K562 (cell line): ENCODE measurements at regions not wholly inside any gene's neighbourhood (a gene's known extent, or its start where the extent isn't known, plus 50 kb on each side); places are given as distances from the start of the nearest gene placed in this dataset.

Experiments used
- ATAC-seq: fragments of 200-7000 bp; cut with Tn5 transposase; 3 replicates; pipeline ENCODE4 v1.9.1; 2020; ENCODE audit warnings: moderate library complexity
- BruUV-seq: library from RNA; stranded (reverse); fragments of 400-500 nt; replicated peaks from 2 replicates; lab custom pipeline; 2021; lab: Mats Ljungman, UMichigan
- CTCF ChIA-PET: fragments of 300-600 bp; formaldehyde crosslinking; extraction: SDS; loops from one replicate; lab custom pipeline; 2021; ENCODE audit warnings: low intra/inter-chr PET ratio; lab: Yijun Ruan, JAX
- POLR2A ChIA-PET: fragments of 300-600, 350-650 bp; sonication (Branson Sonifier 250); formaldehyde crosslinking; extraction: SDS; loops from one replicate; lab custom pipeline; 2021; ENCODE audit warnings: antibody characterized with exemption, inconsistent platforms; lab: Yijun Ruan, JAX
- DNase-seq, 4 experiments: peaks; one replicate each; pipeline versions ENCODE4 v3.0.0 to v3.0.0-alpha.2; 2011 to 2018; ENCODE audit warnings: low spot score in 3 of 4, mixed read lengths in 3 of 4; ENCODE audit errors: extremely low read depth in 1 of 4
- FAIRE-seq: peaks from 2 replicates; lab custom pipeline; 2011; peaks lifted over from hg19 to GRCh38; lab: Jason Lieb, UNC
- H2AFZ ChIP-seq: 2 replicates; pipeline ENCODE4 v1.6.0; 2011; ENCODE audit warnings: low read depth, low read length, control low read depth, inconsistent platforms
- H3K27ac ChIP-seq: fragments of 200-600 bp; 3 replicates; pipeline ENCODE4 v1.8.0; 2011; ENCODE audit warnings: low read depth, mild to moderate bottlenecking, control low read depth, inconsistent platforms, low read length, moderate library complexity, mixed read lengths; ENCODE audit errors: extremely low read depth
- H3K27me3 ChIP-seq, 2 experiments: fragments of 300-600 bp in 1 of 2; 2 replicates in 1 of 2; 3 replicates in 1 of 2; pipeline versions ENCODE4 v1.6.0 to v1.8.0; 2011; ENCODE audit warnings: inconsistent platforms in 2 of 2, low read length in 2 of 2, mild to moderate bottlenecking in 1 of 2, mixed read lengths in 1 of 2, moderate library complexity in 1 of 2; ENCODE audit not compliant: control insufficient read depth in 2 of 2, insufficient read depth in 2 of 2
- H3K36me3 ChIP-seq: fragments of 300-600 bp; 3 replicates; pipeline ENCODE4 v1.8.0; 2011; ENCODE audit warnings: mild to moderate bottlenecking, low read length, inconsistent platforms; ENCODE audit not compliant: control insufficient read depth, insufficient read depth
- H3K4me1 ChIP-seq, 2 experiments: fragments of 200-600 bp in 1 of 2; replicated peaks in 1 of 2; 2 replicates in 1 of 2; 3 replicates in 1 of 2; pipeline versions ENCODE4 v1.5.1 to v1.8.0; 2011; ENCODE audit warnings: inconsistent platforms in 2 of 2, low read length in 2 of 2, mild to moderate bottlenecking in 1 of 2, mixed read lengths in 1 of 2, moderate library complexity in 1 of 2; ENCODE audit not compliant: control insufficient read depth in 2 of 2, insufficient read depth in 2 of 2
- H3K4me2 ChIP-seq: 2 replicates; pipeline ENCODE4 v1.6.1; 2011; ENCODE audit warnings: low read length, control low read depth, inconsistent platforms, mixed read lengths; ENCODE audit not compliant: insufficient read depth
- H3K4me3 ChIP-seq: fragments of 200-600 bp; sonication (generic), shearing (Covaris generic); 2 replicates; pipeline ENCODE4 v1.5.1; 2016; ENCODE audit warnings: control low read depth, inconsistent platforms
- H3K79me2 ChIP-seq: fragments of 200-600 bp; 3 replicates; pipeline ENCODE4 v1.8.0; 2011; ENCODE audit warnings: low read length, inconsistent platforms; ENCODE audit not compliant: control insufficient read depth, insufficient read depth
- H3K9ac ChIP-seq, 2 experiments: 2 replicates each; pipeline versions ENCODE4 v1.6.0 to v1.6.1; 2011; ENCODE audit warnings: low read depth in 2 of 2, low read length in 2 of 2, control low read depth in 1 of 2, inconsistent platforms in 1 of 2, mild to moderate bottlenecking in 1 of 2, mixed read lengths in 1 of 2; ENCODE audit not compliant: insufficient read depth in 1 of 2
- H3K9me1 ChIP-seq: one replicate; pipeline ENCODE4 v1.6.0; 2011; ENCODE audit warnings: inconsistent platforms, mild to moderate bottlenecking, low read length, moderate library complexity; ENCODE audit not compliant: control insufficient read depth, insufficient read depth
- H3K9me3 ChIP-seq: replicated peaks from 2 replicates; pipeline ENCODE4 v1.5.1; 2011; ENCODE audit warnings: low read depth, low read length, inconsistent platforms; ENCODE audit not compliant: control insufficient read depth, insufficient read depth
- H4K20me1 ChIP-seq: replicated peaks from 2 replicates; pipeline ENCODE4 v1.6.1; 2011; ENCODE audit warnings: low read length, inconsistent platforms, mixed read lengths; ENCODE audit not compliant: control insufficient read depth, insufficient read depth
- AFF1 ChIP-seq, 2 experiments: fragments of 450-650 bp; IDR thresholded peaks; 2 replicates each; pipeline ENCODE4 v1.6.1; 2018; ENCODE audit warnings: mild to moderate bottlenecking in 2 of 2, low read depth in 1 of 2; ENCODE audit not compliant: partially characterized antibody in 2 of 2
- CBX5 ChIP-seq: IDR thresholded peaks from 2 replicates; pipeline ENCODE4 v1.6.1; 2014; ENCODE audit warnings: low read depth, borderline replicate concordance
- DLX4 ChIP-seq: fragments of 250-450 bp; sonication (Bioruptor Pico); IDR thresholded peaks from 2 replicates; pipeline ENCODE4 v1.6.1; 2021; ENCODE audit warnings: mild to moderate bottlenecking
- ILF3 ChIP-seq: fragments of 450-650 bp; IDR thresholded peaks from 2 replicates; pipeline ENCODE4 v1.6.1; 2018; ENCODE audit warnings: antibody characterized with exemption, mild to moderate bottlenecking, moderate library complexity, borderline replicate concordance
- JUN ChIP-seq, 2 experiments: sonication (generic) in 1 of 2; formaldehyde crosslinking in 1 of 2; IDR thresholded peaks; 2 replicates each; pipeline versions ENCODE4 v1.6.1 to v1.8.0; 2012 to 2022; ENCODE audit warnings: borderline replicate concordance in 2 of 2, mild to moderate bottlenecking in 2 of 2, improper control_type of control experiment in 1 of 2, low read depth in 1 of 2, low read length in 1 of 2, missing genetic modification reagents in 1 of 2
- PCBP2 ChIP-seq: fragments of 200-400 bp; formaldehyde crosslinking; IDR thresholded peaks from 2 replicates; pipeline ENCODE4 v1.6.1; 2018; ENCODE audit warnings: low read length, low read depth, mild to moderate bottlenecking, moderate library complexity; ENCODE audit not compliant: poor library complexity, severe bottlenecking
- PHF8 ChIP-seq: fragments of 200-600 bp; sonication (generic); IDR thresholded peaks from 2 replicates; pipeline ENCODE4 v1.6.1; 2012; ENCODE audit warnings: mixed run types, mild to moderate bottlenecking, inconsistent platforms, low read length, moderate library complexity, borderline replicate concordance
- PHTF2 ChIP-seq: fragments of 250-450 bp; sonication (Bioruptor Pico); IDR thresholded peaks from 2 replicates; pipeline ENCODE4 v1.5.0; 2021; ENCODE audit warnings: mild to moderate bottlenecking
- ZC3H11A ChIP-seq: IDR thresholded peaks from 2 replicates; pipeline ENCODE4 v1.6.1; 2012; ENCODE audit warnings: low read depth, low read length, improper control_type of control experiment
- ZNF133 ChIP-seq: fragments of 250-450 bp; sonication (Bioruptor Pico); IDR thresholded peaks from 2 replicates; pipeline ENCODE4 v1.4.0; 2020; ENCODE audit warnings: mild to moderate bottlenecking
- ZNF717 ChIP-seq: fragments of 250-450 bp; sonication (Bioruptor Pico); IDR thresholded peaks from 2 replicates; pipeline ENCODE4 v1.5.0; 2021
- WGBS: fragments of 100-300 bp; shearing (Covaris generic); methylation state at CpG from one replicate; pipeline ENCODE4 v1.1.6; 2016; ENCODE audit warnings: low coverage, mixed read lengths; ENCODE audit not compliant: insufficient coverage; ENCODE audit errors: missing lambda C conversion rate; 5-methylcytosine and 5-hydroxymethylcytosine counted together
- in situ Hi-C: fragments of 300-500 bp; cut with MboI; formaldehyde crosslinking; loops from 4 replicates; pipeline ENCODE4 v1.15.0; 2018; ENCODE audit warnings: inconsistent platforms, mixed read lengths
- intact Hi-C: fragments of 100-400 bp; cut with micrococcal nuclease; formaldehyde crosslinking; loops from 2 replicates; pipeline ENCODE4 v1.14.2; 2022

- ChIA-PET POLR2A (no interaction called here), CTCF (no interaction called here)
- Histone ChIP-seq H3K4me3 (no peak overlapping the region), H3K4me1 (no peaks in the 10 kb centered on the region), H4K20me1 (no peaks in the 10 kb centered on the region), H3K9me3 (no peaks in the 10 kb centered on the region), H3K79me2 (no peaks in the 10 kb centered on the region), H3K27ac (no peak overlapping the region), H2AFZ (no peak overlapping the region), H3K9ac (no peak overlapping the region), H3K9me1 (no peaks in the 10 kb centered on the region), H3K4me2 (no peak overlapping the region), H3K36me3 (no peaks in the 10 kb centered on the region), H3K27me3 (no peaks in the 10 kb centered on the region)
- ATAC-seq = no peak
- TF ChIP-seq ILF3 (no peak), DLX4 (CRISPR knock-in tag) (no peak)
- WGBS = 0% methylated on average over 3 of the region's 4 CpGs
- BruUV-seq = no TSS peak
- in situ Hi-C loops = no loop called here
- intact Hi-C loops = no loop called here
- FAIRE-seq = no peak
- no peak for DNase-seq
Measured at GRCh38 chrX:112218388-112218787, 135.8 kb upstream of the TRPC5 start.

- Histone ChIP-seq H3K79me2 (no peaks in the 10 kb centered on the region), H4K20me1 (no peaks in the 10 kb centered on the region), H3K9me1 (no peaks in the 10 kb centered on the region), H3K9me3 (no peaks in the 10 kb centered on the region), H3K36me3 (no peaks in the 10 kb centered on the region), H3K27me3 (no peaks in the 10 kb centered on the region), H3K4me1 (no peaks in the 10 kb centered on the region), H3K4me2 (no peak overlapping the region), H2AFZ (no peak overlapping the region), H3K9ac (no peak overlapping the region), H3K27ac (no peak overlapping the region), H3K4me3 (no peak overlapping the region)
- ATAC-seq (no peak), DNase-seq (no peak), FAIRE-seq (no peak)
- no peak for TF ChIP-seq AFF1 (IDR thresholded peaks at IDR 0.05; ENCODE audit: low read depth in 1 of 2, partially characterized antibody in 2 of 2)
- no peak for TF ChIP-seq PHF8
- no peak for TF ChIP-seq CBX5
- TF ChIP-seq ZNF133 (CRISPR knock-in tag) = no peak
- TF ChIP-seq JUN (IDR thresholded peaks at IDR 0.05; ENCODE audit: borderline replicate concordance, low read depth, low read length) = no peak
- TF ChIP-seq JUN (CRISPR knock-in tag; IDR thresholded peaks at IDR 0.05; ENCODE audit: borderline replicate concordance) = no peak
- TF ChIP-seq ZNF717 (CRISPR knock-in tag) = no peak
- no peak for TF ChIP-seq ZC3H11A
- TF ChIP-seq PHTF2 (CRISPR knock-in tag) = no peak
- no peak for TF ChIP-seq PCBP2
- BruUV-seq = no TSS peak
- ChIA-PET POLR2A (no interaction called here), CTCF (no interaction called here)
- intact Hi-C loops (no loop called here), in situ Hi-C loops (no loop called here)
- 0% methylated on average over 2 of the region's 3 CpGs for WGBS
Measured at GRCh38 chrX:112211459-112211858, 128.9 kb upstream of the TRPC5 start.
